HCT116 (cell line): ENCODE measurements at regions not wholly inside any gene's neighbourhood (a gene's known extent, or its start where the extent isn't known, plus 50 kb on each side); places are given as distances from the start of the nearest gene placed in this dataset.

Experiments
- FOSL1 ChIP-seq: IDR thresholded peaks from 2 replicates; pipeline ENCODE4 v1.6.1; 2012; ENCODE audit warnings: low read depth
- POLR2A ChIP-seq: IDR thresholded peaks from 2 replicates; pipeline ENCODE4 v1.7.0; 2011; ENCODE audit warnings: borderline replicate concordance; ENCODE audit not compliant: insufficient read depth, insufficient read length; ENCODE audit errors: extremely low read depth
- TF ChIP-seq, protein P1 (sequence below), 3 experiments: fragments of 200-600 bp in 1 of 3; sonication (generic) in 1 of 3; IDR thresholded peaks in 2 of 3; conservative IDR thresholded peaks in 1 of 3; 2 replicates each; pipeline ENCODE4 v1.5.1; 2012 to 2017; ENCODE audit warnings: low read depth in 2 of 3, low read length in 2 of 3, antibody characterized with exemption in 1 of 3, borderline replicate concordance in 1 of 3, control low read depth in 1 of 3, mild to moderate bottlenecking in 1 of 3, mixed read lengths in 1 of 3, mixed run types in 1 of 3, moderate library complexity in 1 of 3; ENCODE audit not compliant: insufficient read depth in 1 of 3

DNA sequence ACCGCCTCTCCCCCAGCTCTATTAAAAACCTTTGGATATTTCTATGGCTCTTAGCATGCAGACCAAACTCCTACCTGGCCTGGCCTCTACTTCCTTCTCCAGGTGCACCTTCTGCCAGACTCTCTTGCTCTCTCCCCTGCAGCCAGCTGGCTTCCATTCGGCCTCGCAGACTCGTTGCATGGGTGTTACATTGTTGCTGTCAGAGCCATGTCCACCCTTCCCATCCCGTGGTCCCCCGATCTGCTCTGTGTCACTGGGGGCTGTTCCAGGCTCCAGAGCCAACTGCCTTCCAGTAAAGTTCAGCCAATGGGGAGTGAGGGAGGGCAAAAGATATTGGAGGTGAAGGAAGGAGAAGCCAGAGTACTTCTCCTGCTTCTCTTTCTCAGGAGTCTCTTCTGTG lies 112.5 kb upstream of the LGALSL start:
- TF ChIP-seq POLR2A (no peak), FOSL1 (no peak)
- TF ChIP-seq, protein P1, sequence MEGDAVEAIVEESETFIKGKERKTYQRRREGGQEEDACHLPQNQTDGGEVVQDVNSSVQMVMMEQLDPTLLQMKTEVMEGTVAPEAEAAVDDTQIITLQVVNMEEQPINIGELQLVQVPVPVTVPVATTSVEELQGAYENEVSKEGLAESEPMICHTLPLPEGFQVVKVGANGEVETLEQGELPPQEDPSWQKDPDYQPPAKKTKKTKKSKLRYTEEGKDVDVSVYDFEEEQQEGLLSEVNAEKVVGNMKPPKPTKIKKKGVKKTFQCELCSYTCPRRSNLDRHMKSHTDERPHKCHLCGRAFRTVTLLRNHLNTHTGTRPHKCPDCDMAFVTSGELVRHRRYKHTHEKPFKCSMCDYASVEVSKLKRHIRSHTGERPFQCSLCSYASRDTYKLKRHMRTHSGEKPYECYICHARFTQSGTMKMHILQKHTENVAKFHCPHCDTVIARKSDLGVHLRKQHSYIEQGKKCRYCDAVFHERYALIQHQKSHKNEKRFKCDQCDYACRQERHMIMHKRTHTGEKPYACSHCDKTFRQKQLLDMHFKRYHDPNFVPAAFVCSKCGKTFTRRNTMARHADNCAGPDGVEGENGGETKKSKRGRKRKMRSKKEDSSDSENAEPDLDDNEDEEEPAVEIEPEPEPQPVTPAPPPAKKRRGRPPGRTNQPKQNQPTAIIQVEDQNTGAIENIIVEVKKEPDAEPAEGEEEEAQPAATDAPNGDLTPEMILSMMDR (IDR thresholded peaks at IDR 0.05 in 2 of 3, conservative IDR thresholded peaks at IDR 0.05 in 1 of 3; ENCODE audit: borderline replicate concordance in 1 of 3, insufficient read depth in 1 of 3, low read depth in 2 of 3, low read length in 2 of 3) = no peak
